ENCODE measurements at regions not wholly inside any gene's neighbourhood (a gene's known extent, or its start where the extent isn't known, plus 50 kb on each side); places are given as distances from the start of the nearest gene placed in this dataset.

DNA sequence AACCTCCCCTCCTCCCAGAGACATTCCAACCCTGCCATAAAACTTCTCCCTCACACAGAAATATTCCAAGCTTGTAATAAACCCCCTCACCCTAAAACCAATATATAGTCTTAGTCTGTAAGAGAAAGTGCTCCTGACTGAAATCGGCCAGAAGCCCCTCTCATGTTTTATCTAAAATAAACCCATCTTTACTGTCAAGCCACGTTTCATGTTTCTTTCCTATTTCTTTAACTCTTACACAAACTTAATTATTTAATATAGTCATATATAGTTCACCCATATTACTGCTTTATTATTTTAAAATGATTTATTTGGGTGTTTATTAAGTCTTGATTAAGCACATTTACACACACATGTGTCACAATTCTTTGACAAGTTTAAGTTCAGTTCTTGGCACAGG lies 191.3 kb upstream of the AADAT start:
- TF ChIP-seq CTCF (IDR thresholded peaks at IDR 0.05; ENCODE audit: insufficient read depth, low read length) (no peak), GABPA (IDR thresholded peaks at IDR 0.05; ENCODE audit: low read depth) (no peak), SPI1 (IDR thresholded peaks at IDR 0.05; ENCODE audit: borderline replicate concordance, low read depth) (no peak), POLR2AphosphoS5 (IDR thresholded peaks at IDR 0.05; ENCODE audit: low read depth) (no peak)
- TF ChIP-seq, protein P1, sequence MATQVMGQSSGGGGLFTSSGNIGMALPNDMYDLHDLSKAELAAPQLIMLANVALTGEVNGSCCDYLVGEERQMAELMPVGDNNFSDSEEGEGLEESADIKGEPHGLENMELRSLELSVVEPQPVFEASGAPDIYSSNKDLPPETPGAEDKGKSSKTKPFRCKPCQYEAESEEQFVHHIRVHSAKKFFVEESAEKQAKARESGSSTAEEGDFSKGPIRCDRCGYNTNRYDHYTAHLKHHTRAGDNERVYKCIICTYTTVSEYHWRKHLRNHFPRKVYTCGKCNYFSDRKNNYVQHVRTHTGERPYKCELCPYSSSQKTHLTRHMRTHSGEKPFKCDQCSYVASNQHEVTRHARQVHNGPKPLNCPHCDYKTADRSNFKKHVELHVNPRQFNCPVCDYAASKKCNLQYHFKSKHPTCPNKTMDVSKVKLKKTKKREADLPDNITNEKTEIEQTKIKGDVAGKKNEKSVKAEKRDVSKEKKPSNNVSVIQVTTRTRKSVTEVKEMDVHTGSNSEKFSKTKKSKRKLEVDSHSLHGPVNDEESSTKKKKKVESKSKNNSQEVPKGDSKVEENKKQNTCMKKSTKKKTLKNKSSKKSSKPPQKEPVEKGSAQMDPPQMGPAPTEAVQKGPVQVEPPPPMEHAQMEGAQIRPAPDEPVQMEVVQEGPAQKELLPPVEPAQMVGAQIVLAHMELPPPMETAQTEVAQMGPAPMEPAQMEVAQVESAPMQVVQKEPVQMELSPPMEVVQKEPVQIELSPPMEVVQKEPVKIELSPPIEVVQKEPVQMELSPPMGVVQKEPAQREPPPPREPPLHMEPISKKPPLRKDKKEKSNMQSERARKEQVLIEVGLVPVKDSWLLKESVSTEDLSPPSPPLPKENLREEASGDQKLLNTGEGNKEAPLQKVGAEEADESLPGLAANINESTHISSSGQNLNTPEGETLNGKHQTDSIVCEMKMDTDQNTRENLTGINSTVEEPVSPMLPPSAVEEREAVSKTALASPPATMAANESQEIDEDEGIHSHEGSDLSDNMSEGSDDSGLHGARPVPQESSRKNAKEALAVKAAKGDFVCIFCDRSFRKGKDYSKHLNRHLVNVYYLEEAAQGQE (IDR thresholded peaks at IDR 0.05; ENCODE audit: insufficient replicate concordance, low read depth) = no peak
- no peak for DNase-seq (ENCODE audit: low read depth in 1 of 2, low spot score in 1 of 2)
- Histone ChIP-seq H3K27me3 (ENCODE audit: insufficient read depth, poor library complexity, severe bottlenecking) (no peaks in the 10 kb centered on the region), H3K27ac (replicated peaks) (no peak overlapping the region), H3K4me3 (replicated peaks; ENCODE audit: insufficient read depth, low read length) (no peak overlapping the region)

- Histone ChIP-seq H3K27ac (replicated peaks) (no peak overlapping the region), H3K4me3 (replicated peaks; ENCODE audit: insufficient read depth, low read length) (no peak overlapping the region), H3K27me3 (ENCODE audit: insufficient read depth, poor library complexity, severe bottlenecking) (no peaks in the 10 kb centered on the region)
- TF ChIP-seq GABPA (IDR thresholded peaks at IDR 0.05; ENCODE audit: low read depth) (no peak), SPI1 (IDR thresholded peaks at IDR 0.05; ENCODE audit: borderline replicate concordance, low read depth) (no peak), POLR2AphosphoS5 (IDR thresholded peaks at IDR 0.05; ENCODE audit: low read depth) (no peak), CTCF (IDR thresholded peaks at IDR 0.05; ENCODE audit: insufficient read depth, low read length) (no peak)
- TF ChIP-seq, protein P1 (IDR thresholded peaks at IDR 0.05; ENCODE audit: insufficient replicate concordance, low read depth) = no peak
- DNase-seq (ENCODE audit: low read depth in 1 of 2, low spot score in 1 of 2) = no peak
These were observed 188.7 kb upstream of the AADAT start for GRCh38 chr4:170278460-170278859.

GRCh38 chr4:170274616-170275015 lies 184.9 kb upstream of the AADAT start:
- Histone ChIP-seq H3K4me3 (replicated peaks; ENCODE audit: insufficient read depth, low read length) (no peak overlapping the region), H3K27me3 (ENCODE audit: insufficient read depth, poor library complexity, severe bottlenecking) (no peaks in the 10 kb centered on the region), H3K27ac (replicated peaks) (no peak overlapping the region)
- DNase-seq (ENCODE audit: low read depth in 1 of 2, low spot score in 1 of 2) = no peak
- TF ChIP-seq SPI1 (IDR thresholded peaks at IDR 0.05; ENCODE audit: borderline replicate concordance, low read depth) (no peak), CTCF (IDR thresholded peaks at IDR 0.05; ENCODE audit: insufficient read depth, low read length) (no peak), POLR2AphosphoS5 (IDR thresholded peaks at IDR 0.05; ENCODE audit: low read depth) (no peak), GABPA (IDR thresholded peaks at IDR 0.05; ENCODE audit: low read depth) (no peak)
- TF ChIP-seq, protein P1 (IDR thresholded peaks at IDR 0.05; ENCODE audit: insufficient replicate concordance, low read depth) = no peak

Measured in HL-60 (cell line).